Suprapubic skin (tissue), 4 donors: ENCODE measurements at regions not wholly inside any gene's neighbourhood (a gene's known extent, or its start where the extent isn't known, plus 50 kb on each side); places are given as distances from the start of the nearest gene placed in this dataset.

ENCODE experiments used
- CTCF ChIP-seq, 2 donors: fragments of 200-600 bp in 1 of 2; fragments of 450-650 bp in 1 of 2; sonication (generic) in 1 of 2; IDR thresholded peaks; one replicate each; pipeline ENCODE4 v1.5.1; 2016 to 2019; ENCODE audit warnings: antibody characterized with exemption in 2 of 2, mild to moderate bottlenecking in 1 of 2, moderate library complexity in 1 of 2
- POLR2A ChIP-seq, 2 donors: fragments of 450-650 bp; IDR thresholded peaks; one replicate each; pipeline ENCODE4 v1.6.1; 2017; ENCODE audit warnings: antibody characterized with exemption in 2 of 2, mild to moderate bottlenecking in 2 of 2, moderate library complexity in 2 of 2
- POLR2AphosphoS5 ChIP-seq, 3 donors: sonication (generic); formaldehyde crosslinking; IDR thresholded peaks; one replicate each; pipeline ENCODE4 v1.6.1; 2017; ENCODE audit warnings: antibody characterized with exemption in 3 of 3

- TF ChIP-seq POLR2AphosphoS5 (IDR thresholded peaks at IDR 0.05): no peak
- no peak for TF ChIP-seq POLR2A (IDR thresholded peaks at IDR 0.05)
- TF ChIP-seq CTCF (IDR thresholded peaks at IDR 0.05): no peak
Observed at GRCh38 chr4:81826335-81826734, 354.6 kb upstream of the RASGEF1B start.
